ENCODE measurements at regions not wholly inside any gene's neighbourhood (a gene's known extent, or its start where the extent isn't known, plus 50 kb on each side); places are given as distances from the start of the nearest gene placed in this dataset.

- TF ChIP-seq MAX (CRISPR knock-in tag; IDR thresholded peaks at IDR 0.05) (no peak), IRF1 (CRISPR knock-in tag; IDR thresholded peaks at IDR 0.05) (no peak), CREM (CRISPR knock-in tag; IDR thresholded peaks at IDR 0.05) (no peak)
These were observed 393.1 kb downstream of the ETS1 start for GRCh38 chr11:128194216-128194615.

Measured in WTC11 (cell line).